Stomach (tissue), 4 donors: ENCODE measurements at regions not wholly inside any gene's neighbourhood (a gene's known extent, or its start where the extent isn't known, plus 50 kb on each side); places are given as distances from the start of the nearest gene placed in this dataset.

Experiments used
- EP300 ChIP-seq: sonication (generic); formaldehyde crosslinking; IDR thresholded peaks from one replicate; pipeline ENCODE4 v1.6.1; 2017; ENCODE audit warnings: antibody characterized with exemption
- POLR2A ChIP-seq, 4 donors: fragments of 450-650 bp; IDR thresholded peaks; one replicate each; pipeline ENCODE4 v1.6.1; 2016; ENCODE audit warnings: antibody characterized with exemption in 4 of 4, control low read depth in 2 of 4, mild to moderate bottlenecking in 1 of 4, moderate library complexity in 1 of 4
- TF ChIP-seq, protein P1 (sequence below), 7 experiments: fragments of 450-650 bp in 4 of 7; fragments of 200-600 bp in 3 of 7; sonication (generic) in 3 of 7; IDR thresholded peaks; one replicate each; pipeline ENCODE4 v1.5.1; 2016 to 2019; ENCODE audit warnings: antibody characterized with exemption in 7 of 7, control low read depth in 2 of 7, mild to moderate bottlenecking in 1 of 7

DNA sequence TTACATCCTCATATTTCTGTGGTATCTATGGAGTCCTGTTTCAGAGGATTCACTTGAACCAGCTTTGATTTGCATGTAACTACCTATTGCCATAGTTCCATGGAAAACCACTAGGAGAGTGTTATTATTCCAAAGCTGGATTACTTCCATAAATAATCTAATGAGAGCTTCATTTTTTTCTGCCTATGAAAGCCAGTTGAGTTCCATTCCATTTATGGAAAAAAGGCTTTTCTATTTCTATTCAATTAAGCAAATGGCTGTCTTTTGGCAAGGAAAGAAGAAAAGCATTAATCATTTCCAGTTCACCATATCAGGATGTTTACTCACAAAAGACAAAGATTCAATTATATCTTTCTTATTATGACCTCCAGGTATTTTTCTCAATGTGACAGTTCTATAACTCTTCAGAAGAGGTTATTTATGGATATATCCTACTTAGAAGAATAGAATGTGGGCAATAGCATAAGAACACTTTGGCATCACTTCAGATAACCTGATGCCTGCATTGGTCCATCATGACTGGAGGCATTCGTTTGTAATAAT is 259.9 kb upstream of the ZPLD1 start:
- TF ChIP-seq, protein P1, sequence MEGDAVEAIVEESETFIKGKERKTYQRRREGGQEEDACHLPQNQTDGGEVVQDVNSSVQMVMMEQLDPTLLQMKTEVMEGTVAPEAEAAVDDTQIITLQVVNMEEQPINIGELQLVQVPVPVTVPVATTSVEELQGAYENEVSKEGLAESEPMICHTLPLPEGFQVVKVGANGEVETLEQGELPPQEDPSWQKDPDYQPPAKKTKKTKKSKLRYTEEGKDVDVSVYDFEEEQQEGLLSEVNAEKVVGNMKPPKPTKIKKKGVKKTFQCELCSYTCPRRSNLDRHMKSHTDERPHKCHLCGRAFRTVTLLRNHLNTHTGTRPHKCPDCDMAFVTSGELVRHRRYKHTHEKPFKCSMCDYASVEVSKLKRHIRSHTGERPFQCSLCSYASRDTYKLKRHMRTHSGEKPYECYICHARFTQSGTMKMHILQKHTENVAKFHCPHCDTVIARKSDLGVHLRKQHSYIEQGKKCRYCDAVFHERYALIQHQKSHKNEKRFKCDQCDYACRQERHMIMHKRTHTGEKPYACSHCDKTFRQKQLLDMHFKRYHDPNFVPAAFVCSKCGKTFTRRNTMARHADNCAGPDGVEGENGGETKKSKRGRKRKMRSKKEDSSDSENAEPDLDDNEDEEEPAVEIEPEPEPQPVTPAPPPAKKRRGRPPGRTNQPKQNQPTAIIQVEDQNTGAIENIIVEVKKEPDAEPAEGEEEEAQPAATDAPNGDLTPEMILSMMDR (IDR thresholded peaks at IDR 0.05), result no peak
- no peak for TF ChIP-seq EP300
- no peak for TF ChIP-seq POLR2A (IDR thresholded peaks at IDR 0.05)
